HepG2 (cell line): ENCODE measurements at regions not wholly inside any gene's neighbourhood (a gene's known extent, or its start where the extent isn't known, plus 50 kb on each side); places are given as distances from the start of the nearest gene placed in this dataset.

Source experiments
- ATAC-seq: fragments of 200-7000 bp; cut with Tn5 transposase; 3 replicates; pipeline ENCODE4 v1.9.1; 2020; ENCODE audit warnings: mild to moderate bottlenecking, moderate library complexity
- BruUV-seq: library from RNA; stranded (reverse); fragments of 400-500 nt; replicated peaks from 2 replicates; lab custom pipeline; 2021; lab: Mats Ljungman, UMichigan
- CTCF ChIA-PET: fragments of 300-600 bp; formaldehyde crosslinking; extraction: SDS; loops from one replicate; lab custom pipeline; 2021; ENCODE audit warnings: low total read pairs, inconsistent platforms, low intra/inter-chr PET ratio; lab: Yijun Ruan, JAX
- POLR2A ChIA-PET: fragments of 350-600 bp; sonication (Branson Sonifier 250); formaldehyde crosslinking; loops from one replicate; lab custom pipeline; 2020; ENCODE audit warnings: antibody characterized with exemption, inconsistent platforms; lab: Yijun Ruan, JAX
- DNase-seq: peaks from one replicate; pipeline ENCODE4 v3.0.0-alpha.2; 2015; ENCODE audit warnings: low spot score
- FAIRE-seq: peaks from 3 replicates; lab custom pipeline; 2011; peaks lifted over from hg19 to GRCh38; lab: Jason Lieb, UNC
- H2AFZ ChIP-seq: one replicate; pipeline ENCODE4 v1.6.1; 2011; ENCODE audit warnings: low read length, inconsistent platforms
- H3K27ac ChIP-seq: fragments of 300-600 bp; 3 replicates; pipeline ENCODE4 v1.8.0; 2011; ENCODE audit warnings: mixed run types, mild to moderate bottlenecking, mixed read lengths, low read length, inconsistent platforms; ENCODE audit not compliant: insufficient read depth; ENCODE audit errors: extremely low read length
- H3K27me3 ChIP-seq, 2 experiments: fragments of 200-600 bp in 1 of 2; 2 replicates in 1 of 2; 3 replicates in 1 of 2; pipeline versions ENCODE4 v1.6.0 to v1.8.0; 2011; ENCODE audit warnings: low read length in 2 of 2, mild to moderate bottlenecking in 2 of 2, moderate library complexity in 2 of 2, inconsistent platforms in 1 of 2; ENCODE audit not compliant: insufficient read depth in 2 of 2, control insufficient read depth in 1 of 2
- H3K36me3 ChIP-seq, 2 experiments: fragments of 200-600 bp in 1 of 2; replicated peaks in 1 of 2; 2 replicates in 1 of 2; 3 replicates in 1 of 2; pipeline versions ENCODE4 v1.5.1 to v1.8.0; 2011; ENCODE audit warnings: low read length in 2 of 2, inconsistent platforms in 1 of 2; ENCODE audit not compliant: insufficient read depth in 2 of 2, control insufficient read depth in 1 of 2
- H3K4me1 ChIP-seq: 2 replicates; pipeline ENCODE4 v1.5.1; 2012; ENCODE audit warnings: low read length, inconsistent platforms; ENCODE audit not compliant: insufficient read depth
- H3K4me2 ChIP-seq: 2 replicates; pipeline ENCODE4 v1.6.0; 2011; ENCODE audit warnings: low read depth, low read length, inconsistent platforms
- H3K4me3 ChIP-seq, 3 experiments: fragments of 200-600 bp in 1 of 3; sonication (generic), shearing (Covaris generic) in 1 of 3; replicated peaks in 1 of 3; 2 replicates each; pipeline ENCODE4 v1.5.1; 2011 to 2016; ENCODE audit warnings: low read length in 3 of 3, inconsistent platforms in 2 of 3, low read depth in 2 of 3, mild to moderate bottlenecking in 2 of 3, control low read depth in 1 of 3, mixed read lengths in 1 of 3; ENCODE audit not compliant: insufficient read depth in 1 of 3
- H3K79me2 ChIP-seq: one replicate; pipeline ENCODE4 v1.6.1; 2011; ENCODE audit warnings: low read length, inconsistent platforms; ENCODE audit not compliant: insufficient read depth
- H3K9ac ChIP-seq: 2 replicates; pipeline ENCODE4 v1.6.0; 2011; ENCODE audit warnings: mild to moderate bottlenecking, low read depth, low read length, inconsistent platforms; ENCODE audit not compliant: insufficient read depth
- H3K9me3 ChIP-seq: 2 replicates; pipeline ENCODE4 v1.5.1; 2012; ENCODE audit warnings: mild to moderate bottlenecking, low read length
- H4K20me1 ChIP-seq: 2 replicates; pipeline ENCODE4 v1.6.0; 2011; ENCODE audit warnings: inconsistent platforms, mild to moderate bottlenecking, low read length, moderate library complexity; ENCODE audit not compliant: insufficient read depth
- E2F5 ChIP-seq: sonication (generic); formaldehyde crosslinking; conservative IDR thresholded peaks from 2 replicates; pipeline ENCODE4 v1.4.0; 2020; ENCODE audit warnings: missing genetic modification reagents
- ERF ChIP-seq: IDR thresholded peaks from 2 replicates; pipeline ENCODE4 v1.6.1; 2018; ENCODE audit warnings: missing biosample characterization, missing genetic modification reagents
- MED13 ChIP-seq: sonication (generic); formaldehyde crosslinking; IDR thresholded peaks from 2 replicates; pipeline ENCODE4 v1.5.0; 2020; ENCODE audit warnings: missing genetic modification reagents
- NCOA1 ChIP-seq: sonication (generic); formaldehyde crosslinking; IDR thresholded peaks from 2 replicates; pipeline ENCODE4 v1.9.0; 2021; ENCODE audit warnings: missing genetic modification reagents
- PRDM10 ChIP-seq: sonication (generic); formaldehyde crosslinking; IDR thresholded peaks from 2 replicates; pipeline ENCODE4 v1.4.0; 2020; ENCODE audit warnings: low read depth, missing genetic modification reagents
- RFXAP ChIP-seq: sonication (generic); formaldehyde crosslinking; IDR thresholded peaks from 2 replicates; pipeline ENCODE4 v1.4.0; 2020; ENCODE audit warnings: missing genetic modification reagents, borderline replicate concordance
- SMC3 ChIP-seq: IDR thresholded peaks from 2 replicates; pipeline ENCODE4 v1.6.1; 2011; ENCODE audit warnings: low read length, improper control_type of control experiment
- TAF1 ChIP-seq: sonication (generic); formaldehyde crosslinking; IDR thresholded peaks from 2 replicates; pipeline ENCODE4 v1.4.0; 2020; ENCODE audit warnings: missing genetic modification reagents
- ZBTB40 ChIP-seq, 2 experiments: fragments of 450-650 bp in 1 of 2; sonication (generic) in 1 of 2; formaldehyde crosslinking in 1 of 2; IDR thresholded peaks; 2 replicates each; pipeline versions ENCODE4 v1.6.1 to v1.8.0; 2016 to 2022; ENCODE audit warnings: antibody characterized with exemption in 1 of 2, mild to moderate bottlenecking in 1 of 2, missing genetic modification reagents in 1 of 2
- ZNF616 ChIP-seq: sonication (generic); formaldehyde crosslinking; IDR thresholded peaks from 2 replicates; pipeline ENCODE4 v1.5.0; 2020; ENCODE audit warnings: low read depth, mild to moderate bottlenecking, missing genetic modification reagents
- ZNF850 ChIP-seq: sonication (generic); formaldehyde crosslinking; conservative IDR thresholded peaks from 2 replicates; pipeline ENCODE4 v1.9.0; 2021; ENCODE audit warnings: mild to moderate bottlenecking, missing genetic modification reagents
- WGBS: methylation state at CpG from one replicate; pipeline ENCODE4 v1.1.6; 2017; ENCODE audit warnings: low lambda C conversion rate; 5-methylcytosine and 5-hydroxymethylcytosine counted together
- in situ Hi-C: cut with HindIII; loops from 2 replicates; pipeline ENCODE4 v1.10.0; 2017; ENCODE audit warnings: low pct_unique_long_range_greater_than_20kb; ENCODE audit not compliant: extremely low pct_ligation_motif_present
- intact Hi-C: fragments of 100-400 bp; cut with micrococcal nuclease; formaldehyde crosslinking; loops from one replicate; pipeline ENCODE4 v1.10.0; 2022; ENCODE audit not compliant: unreplicated experiment

GRCh38 chr10:8428654-8429053 lies 374.2 kb downstream of the GATA3 start (continued):
- TF ChIP-seq ZBTB40 (IDR thresholded peaks at IDR 0.05) (no peak), ZBTB40 (CRISPR knock-in tag; IDR thresholded peaks at IDR 0.05) (no peak), ZNF616 (CRISPR knock-in tag) (no peak), MED13 (CRISPR knock-in tag) (no peak)

- 0% methylated on average over 3 of the region's 3 CpGs for WGBS
- POLR2A ChIA-PET, result no interaction called here
- in situ Hi-C loops, result no loop called here
- TF ChIP-seq PRDM10 (CRISPR knock-in tag), result no peak
- no peak for TF ChIP-seq NCOA1 (CRISPR knock-in tag)
- TF ChIP-seq ERF (CRISPR knock-in tag), result no peak
- TF ChIP-seq ZNF850 (CRISPR knock-in tag), result no peak
- no peak for TF ChIP-seq TAF1 (CRISPR knock-in tag)
- no peak for TF ChIP-seq SMC3
- TF ChIP-seq E2F5 (CRISPR knock-in tag), result no peak
- no peak for TF ChIP-seq RFXAP (CRISPR knock-in tag)
Observed at GRCh38 chr10:8430321-8430720, 375.8 kb downstream of the GATA3 start.

More at GRCh38 chr10:8430321-8430720, 375.8 kb downstream of the GATA3 start:
- Histone ChIP-seq H3K27me3 (no peaks in the 10 kb centered on the region), H3K36me3 (no peaks in the 10 kb centered on the region), H3K4me3 (no peak overlapping the region), H3K4me2 (no peak overlapping the region), H3K27ac (no peak overlapping the region), H3K9ac (no peak overlapping the region), H3K79me2 (no peaks in the 10 kb centered on the region), H3K4me1 (no peaks in the 10 kb centered on the region), H2AFZ (no peak overlapping the region), H3K9me3 (no peaks in the 10 kb centered on the region), H4K20me1 (no peaks in the 10 kb centered on the region)
- intact Hi-C loops, result no loop called here
- DNase-seq (no peak), FAIRE-seq (no peak), ATAC-seq (no peak)
- CTCF ChIA-PET, result no interaction called here
- BruUV-seq, result no TSS peak
